ENCODE measurements at regions not wholly inside any gene's neighbourhood (a gene's known extent, or its start where the extent isn't known, plus 50 kb on each side); places are given as distances from the start of the nearest gene placed in this dataset.

GRCh38 chr5:114296191-114296590 is 65.7 kb upstream of the KCNN2 start:
- no peak for DNase-seq

- no peak for DNase-seq
Observed at GRCh38 chr5:114297915-114298314, 64.0 kb upstream of the KCNN2 start.

- no peak for DNase-seq
Observed at GRCh38 chr5:114305402-114306207, 56.3 kb upstream of the KCNN2 start.

GRCh38 chr5:114308017-114308416 is 53.9 kb upstream of the KCNN2 start:
- DNase-seq, result no peak

- no peak for DNase-seq
Observed at GRCh38 chr5:114308508-114308907, 53.4 kb upstream of the KCNN2 start.

GRCh38 chr5:114310666-114311065 is 51.2 kb upstream of the KCNN2 start:
- DNase-seq, result no peak

- DNase-seq, result no peak
Observed at GRCh38 chr5:114311281-114311680, 50.6 kb upstream of the KCNN2 start.

- no peak for DNase-seq
Observed at GRCh38 chr5:114311968-114312367, 49.9 kb upstream of the KCNN2 start.

Data from cerebellar nuclear complex (tissue), 1 donor.